ENCODE measurements at regions not wholly inside any gene's neighbourhood (a gene's known extent, or its start where the extent isn't known, plus 50 kb on each side); places are given as distances from the start of the nearest gene placed in this dataset.

DNA sequence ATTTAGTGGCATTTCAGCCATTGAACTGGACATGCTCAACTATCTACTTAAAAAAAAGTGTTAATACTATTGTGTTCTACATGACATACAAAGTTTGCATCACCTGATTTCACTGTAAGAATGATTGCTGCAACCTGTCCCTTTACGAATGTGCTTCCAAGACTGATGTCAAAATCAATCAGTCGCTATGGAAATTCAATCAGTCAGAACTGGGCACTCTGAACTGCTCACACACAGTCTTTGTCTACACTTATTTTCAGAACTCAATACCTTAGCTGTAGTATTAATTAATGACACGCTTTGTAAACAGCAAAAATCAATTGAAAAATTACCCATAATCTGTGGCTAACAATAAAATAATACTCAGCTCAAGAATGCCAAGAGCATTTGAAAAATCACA lies 70.3 kb upstream of the KLHL29 start:
- TF ChIP-seq, protein P1, sequence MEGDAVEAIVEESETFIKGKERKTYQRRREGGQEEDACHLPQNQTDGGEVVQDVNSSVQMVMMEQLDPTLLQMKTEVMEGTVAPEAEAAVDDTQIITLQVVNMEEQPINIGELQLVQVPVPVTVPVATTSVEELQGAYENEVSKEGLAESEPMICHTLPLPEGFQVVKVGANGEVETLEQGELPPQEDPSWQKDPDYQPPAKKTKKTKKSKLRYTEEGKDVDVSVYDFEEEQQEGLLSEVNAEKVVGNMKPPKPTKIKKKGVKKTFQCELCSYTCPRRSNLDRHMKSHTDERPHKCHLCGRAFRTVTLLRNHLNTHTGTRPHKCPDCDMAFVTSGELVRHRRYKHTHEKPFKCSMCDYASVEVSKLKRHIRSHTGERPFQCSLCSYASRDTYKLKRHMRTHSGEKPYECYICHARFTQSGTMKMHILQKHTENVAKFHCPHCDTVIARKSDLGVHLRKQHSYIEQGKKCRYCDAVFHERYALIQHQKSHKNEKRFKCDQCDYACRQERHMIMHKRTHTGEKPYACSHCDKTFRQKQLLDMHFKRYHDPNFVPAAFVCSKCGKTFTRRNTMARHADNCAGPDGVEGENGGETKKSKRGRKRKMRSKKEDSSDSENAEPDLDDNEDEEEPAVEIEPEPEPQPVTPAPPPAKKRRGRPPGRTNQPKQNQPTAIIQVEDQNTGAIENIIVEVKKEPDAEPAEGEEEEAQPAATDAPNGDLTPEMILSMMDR (conservative IDR thresholded peaks at IDR 0.05; ENCODE audit: low read depth, low read length): no peak
- TF ChIP-seq USF2 (IDR thresholded peaks at IDR 0.05; ENCODE audit: low read depth, low read length) (no peak), MAZ (IDR thresholded peaks at IDR 0.05; ENCODE audit: borderline replicate concordance, low read depth, low read length) (no peak), POLR2A (IDR thresholded peaks at IDR 0.05; ENCODE audit: low read depth, low read length) (no peak), BHLHE40 (IDR thresholded peaks at IDR 0.05; ENCODE audit: low read depth, low read length) (no peak), RFX5 (IDR thresholded peaks at IDR 0.05; ENCODE audit: low read depth, low read length) (no peak), MXI1 (IDR thresholded peaks at IDR 0.05; ENCODE audit: borderline replicate concordance, low read depth, low read length) (no peak), RCOR1 (IDR thresholded peaks at IDR 0.05; ENCODE audit: insufficient replicate concordance, low read length) (no peak), RAD21 (IDR thresholded peaks at IDR 0.05; ENCODE audit: low read length) (no peak)

All from IMR-90 (cell line).